ENCODE measurements at regions not wholly inside any gene's neighbourhood (a gene's known extent, or its start where the extent isn't known, plus 50 kb on each side); places are given as distances from the start of the nearest gene placed in this dataset.

DNA sequence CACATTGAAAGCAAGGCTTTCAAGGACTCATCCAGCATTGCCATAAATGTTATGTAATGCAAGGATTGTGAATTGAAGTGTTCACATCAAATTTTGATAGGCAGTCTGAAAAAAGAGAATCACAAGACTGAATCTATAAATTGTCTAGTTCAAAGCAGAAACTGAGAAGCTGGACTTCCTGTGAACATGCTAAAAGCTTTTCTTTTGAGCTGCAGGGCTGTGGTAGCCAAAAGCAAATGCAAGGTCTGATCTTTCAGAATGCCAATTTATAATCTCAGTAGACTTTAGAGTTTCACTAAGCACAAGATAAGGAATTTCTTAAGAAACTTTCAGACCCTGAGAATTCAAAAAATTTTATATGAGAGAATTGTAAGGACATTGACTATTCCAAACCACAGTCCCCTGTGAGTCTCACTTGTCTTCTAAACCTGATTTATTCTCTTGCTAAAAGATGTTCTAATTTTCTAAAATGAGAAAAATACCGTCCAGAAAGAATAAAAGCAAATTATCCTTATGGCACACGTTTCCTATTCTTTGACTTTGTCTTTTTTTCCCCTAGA lies 1700.3 kb downstream of the OTOL1 start:
- WGBS (ENCODE audit: insufficient coverage): no CpG with 5 or more reads among the region's 2 CpGs
- TF ChIP-seq, protein P1, sequence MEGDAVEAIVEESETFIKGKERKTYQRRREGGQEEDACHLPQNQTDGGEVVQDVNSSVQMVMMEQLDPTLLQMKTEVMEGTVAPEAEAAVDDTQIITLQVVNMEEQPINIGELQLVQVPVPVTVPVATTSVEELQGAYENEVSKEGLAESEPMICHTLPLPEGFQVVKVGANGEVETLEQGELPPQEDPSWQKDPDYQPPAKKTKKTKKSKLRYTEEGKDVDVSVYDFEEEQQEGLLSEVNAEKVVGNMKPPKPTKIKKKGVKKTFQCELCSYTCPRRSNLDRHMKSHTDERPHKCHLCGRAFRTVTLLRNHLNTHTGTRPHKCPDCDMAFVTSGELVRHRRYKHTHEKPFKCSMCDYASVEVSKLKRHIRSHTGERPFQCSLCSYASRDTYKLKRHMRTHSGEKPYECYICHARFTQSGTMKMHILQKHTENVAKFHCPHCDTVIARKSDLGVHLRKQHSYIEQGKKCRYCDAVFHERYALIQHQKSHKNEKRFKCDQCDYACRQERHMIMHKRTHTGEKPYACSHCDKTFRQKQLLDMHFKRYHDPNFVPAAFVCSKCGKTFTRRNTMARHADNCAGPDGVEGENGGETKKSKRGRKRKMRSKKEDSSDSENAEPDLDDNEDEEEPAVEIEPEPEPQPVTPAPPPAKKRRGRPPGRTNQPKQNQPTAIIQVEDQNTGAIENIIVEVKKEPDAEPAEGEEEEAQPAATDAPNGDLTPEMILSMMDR (IDR thresholded peaks at IDR 0.05): no peak
- TF ChIP-seq EZH2 (IDR thresholded peaks at IDR 0.05; ENCODE audit: borderline replicate concordance, insufficient read depth, low read depth, low read length, poor library complexity, severe bottlenecking): no peak

DNA sequence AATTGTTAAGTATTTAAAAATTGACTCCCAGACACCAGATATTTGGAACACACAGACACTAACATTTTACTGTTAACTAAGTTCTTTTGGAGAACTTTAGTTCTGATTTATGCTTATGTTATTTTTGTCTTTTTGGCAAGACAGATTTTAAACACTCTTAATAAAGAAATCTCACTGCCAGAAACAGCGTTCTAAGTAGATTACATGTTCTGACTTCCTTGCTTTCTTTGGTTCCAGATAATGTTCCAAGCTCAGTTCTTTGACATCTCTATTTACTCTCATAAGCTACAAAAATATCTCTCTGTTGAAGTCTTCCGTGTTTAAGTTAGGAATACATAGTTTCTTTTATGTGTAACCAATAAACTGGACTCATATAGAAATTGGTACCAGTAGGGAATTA lies 1699.6 kb downstream of the OTOL1 start:
- Histone ChIP-seq H3K9me3 (ENCODE audit: control extremely low read depth in 1 of 3, control insufficient read depth in 2 of 3, insufficient read depth in 1 of 3, low read length in 2 of 3) (no peaks in the 10 kb centered on the region), H3K4me1 (ENCODE audit: control insufficient read depth in 2 of 2, insufficient read depth in 2 of 2, low read length in 2 of 2) (no peaks in the 10 kb centered on the region), H3K4me2 (replicated peaks; ENCODE audit: low read depth, low read length, poor library complexity, severe bottlenecking) (no peak overlapping the region), H3K36me3 (replicated peaks in 1 of 2; ENCODE audit: control extremely low read depth in 1 of 2, control insufficient read depth in 1 of 2, extremely low read depth in 1 of 2, insufficient read depth in 2 of 2, low read length in 1 of 2) (no peaks in the 10 kb centered on the region), H4K20me1 (ENCODE audit: control insufficient read depth, insufficient read depth, low read length, poor library complexity, severe bottlenecking) (no peaks in the 10 kb centered on the region), H2AFZ (ENCODE audit: insufficient read depth, low read depth, low read length, poor library complexity, severe bottlenecking) (no peak overlapping the region), H3K27ac (ENCODE audit: low read length in 2 of 2) (no peak overlapping the region), H3K27me3 (replicated peaks in 1 of 4; ENCODE audit: control extremely low read depth in 1 of 4, control insufficient read depth in 3 of 4, insufficient read depth in 4 of 4, low read length in 3 of 4) (no peaks in the 10 kb centered on the region), H3K79me2 (ENCODE audit: control insufficient read depth, insufficient read depth, low read length) (no peaks in the 10 kb centered on the region), H3K4me3 (ENCODE audit: control extremely low read depth in 1 of 5, extremely low read depth in 1 of 5, insufficient read depth in 1 of 5, low read depth in 2 of 5, low read length in 4 of 5) (no peak overlapping the region), H3K9ac (ENCODE audit: low read length) (no peak overlapping the region)
- TF ChIP-seq EZH2 (IDR thresholded peaks at IDR 0.05; ENCODE audit: borderline replicate concordance, insufficient read depth, low read depth, low read length, poor library complexity, severe bottlenecking): no peak
- TF ChIP-seq, protein P1 (IDR thresholded peaks at IDR 0.05): no peak
- intact Hi-C loops (cut with micrococcal nuclease): no loop called here
- WGBS (ENCODE audit: insufficient coverage): no CpG with 5 or more reads among the region's 2 CpGs
- POLR2A ChIA-PET: no interaction called here
- DNase-seq: no peak
- H3K9me3 Mint-ChIP-seq (ENCODE audit: insufficient read depth): no peaks in the 10 kb centered on the region
- no peak for ATAC-seq (ENCODE audit: low read depth)
- H3K4me1 Mint-ChIP-seq: no peaks in the 10 kb centered on the region
- CTCF ChIA-PET: no interaction called here
- H3K27ac Mint-ChIP-seq: no peak overlapping the region
- no peaks in the 10 kb centered on the region for H3K27me3 Mint-ChIP-seq
- H3K4me3 Mint-ChIP-seq: no peak overlapping the region

More for the DNA sequence above, 1700.3 kb downstream of the OTOL1 start:
- Mint-ChIP-seq H3K27ac (no peak overlapping the region), H3K27me3 (no peaks in the 10 kb centered on the region), H3K4me1 (no peaks in the 10 kb centered on the region), H3K4me3 (no peak overlapping the region), H3K9me3 (ENCODE audit: insufficient read depth) (no peaks in the 10 kb centered on the region)
- Histone ChIP-seq H3K4me3 (ENCODE audit: control extremely low read depth in 1 of 5, extremely low read depth in 1 of 5, insufficient read depth in 1 of 5, low read depth in 2 of 5, low read length in 4 of 5) (no peak overlapping the region), H3K27ac (ENCODE audit: low read length in 2 of 2) (no peak overlapping the region), H2AFZ (ENCODE audit: insufficient read depth, low read depth, low read length, poor library complexity, severe bottlenecking) (no peak overlapping the region), H3K4me1 (ENCODE audit: control insufficient read depth in 2 of 2, insufficient read depth in 2 of 2, low read length in 2 of 2) (no peaks in the 10 kb centered on the region), H4K20me1 (ENCODE audit: control insufficient read depth, insufficient read depth, low read length, poor library complexity, severe bottlenecking) (no peaks in the 10 kb centered on the region), H3K27me3 (replicated peaks in 1 of 4; ENCODE audit: control extremely low read depth in 1 of 4, control insufficient read depth in 3 of 4, insufficient read depth in 4 of 4, low read length in 3 of 4) (no peaks in the 10 kb centered on the region), H3K4me2 (replicated peaks; ENCODE audit: low read depth, low read length, poor library complexity, severe bottlenecking) (no peak overlapping the region), H3K9ac (ENCODE audit: low read length) (no peak overlapping the region), H3K36me3 (replicated peaks in 1 of 2; ENCODE audit: control extremely low read depth in 1 of 2, control insufficient read depth in 1 of 2, extremely low read depth in 1 of 2, insufficient read depth in 2 of 2, low read length in 1 of 2) (no peaks in the 10 kb centered on the region), H3K9me3 (ENCODE audit: control extremely low read depth in 1 of 3, control insufficient read depth in 2 of 3, insufficient read depth in 1 of 3, low read length in 2 of 3) (no peaks in the 10 kb centered on the region), H3K79me2 (ENCODE audit: control insufficient read depth, insufficient read depth, low read length) (no peaks in the 10 kb centered on the region)
- intact Hi-C loops (cut with micrococcal nuclease): no loop called here
- no peak for ATAC-seq (ENCODE audit: low read depth)
- POLR2A ChIA-PET: no interaction called here
- no peak for DNase-seq
- CTCF ChIA-PET: no interaction called here

Measured in B cell (primary cell).